Trophoblast cell (in vitro differentiated cells and primary cell): ENCODE measurements at regions not wholly inside any gene's neighbourhood (a gene's known extent, or its start where the extent isn't known, plus 50 kb on each side); places are given as distances from the start of the nearest gene placed in this dataset.

ENCODE experiments used
- DNase-seq, 2 donors: peaks; one replicate each; pipeline ENCODE4 v3.0.0-alpha.2; 2016
- H2AFZ ChIP-seq: 2 replicates; pipeline ENCODE4 v1.6.1; 2013; ENCODE audit warnings: low read length, moderate library complexity, mild to moderate bottlenecking; ENCODE audit not compliant: insufficient read depth, poor library complexity
- H2AK5ac ChIP-seq: 2 replicates; pipeline ENCODE4 v1.6.1; 2013; ENCODE audit warnings: mild to moderate bottlenecking, low read length
- H2BK120ac ChIP-seq: 2 replicates; pipeline ENCODE4 v1.6.1; 2013; ENCODE audit warnings: low read length, mild to moderate bottlenecking, moderate library complexity; ENCODE audit not compliant: insufficient read depth, poor library complexity
- H2BK12ac ChIP-seq: 2 replicates; pipeline ENCODE4 v1.6.1; 2013; ENCODE audit warnings: mild to moderate bottlenecking, low read length, moderate library complexity
- H2BK5ac ChIP-seq: 2 replicates; pipeline ENCODE4 v1.6.1; 2013; ENCODE audit warnings: low read length, low read depth, moderate library complexity, mild to moderate bottlenecking; ENCODE audit not compliant: poor library complexity
- H3K14ac ChIP-seq: 2 replicates; pipeline ENCODE4 v1.6.1; 2013; ENCODE audit warnings: mild to moderate bottlenecking, low read length
- H3K18ac ChIP-seq: 2 replicates; pipeline ENCODE4 v1.6.1; 2013; ENCODE audit warnings: mild to moderate bottlenecking, low read length
- H3K23ac ChIP-seq: 2 replicates; pipeline ENCODE4 v1.6.1; 2013; ENCODE audit warnings: low read length
- H3K27ac ChIP-seq: 2 replicates; pipeline ENCODE4 v1.5.1; 2013; ENCODE audit warnings: low read depth, mild to moderate bottlenecking, inconsistent platforms, low read length, moderate library complexity
- H3K27me3 ChIP-seq: 2 replicates; pipeline ENCODE4 v1.6.1; 2013; ENCODE audit warnings: inconsistent platforms, mild to moderate bottlenecking, low read length, moderate library complexity; ENCODE audit not compliant: insufficient read depth
- H3K36me3 ChIP-seq, 2 experiments: 1 replicate in 1 of 2; 2 replicates in 1 of 2; pipeline ENCODE4 v1.6.1; 2013; ENCODE audit warnings: low read length in 2 of 2, mild to moderate bottlenecking in 2 of 2, moderate library complexity in 1 of 2; ENCODE audit not compliant: insufficient read depth in 2 of 2, control insufficient read depth in 1 of 2
- H3K4ac ChIP-seq: 2 replicates; pipeline ENCODE4 v1.6.1; 2013; ENCODE audit warnings: low read depth, mild to moderate bottlenecking, low read length, moderate library complexity
- H3K4me1 ChIP-seq, 2 experiments: 1 replicate in 1 of 2; 2 replicates in 1 of 2; pipeline ENCODE4 v1.6.1; 2013; ENCODE audit warnings: low read length in 2 of 2, mild to moderate bottlenecking in 2 of 2, moderate library complexity in 1 of 2; ENCODE audit not compliant: insufficient read depth in 2 of 2, control insufficient read depth in 1 of 2
- H3K4me2 ChIP-seq: 2 replicates; pipeline ENCODE4 v1.6.1; 2013; ENCODE audit warnings: inconsistent platforms, mild to moderate bottlenecking, low read length, moderate library complexity
- H3K4me3 ChIP-seq: 2 replicates; pipeline ENCODE4 v1.5.1; 2013; ENCODE audit warnings: mild to moderate bottlenecking, low read depth, low read length, inconsistent platforms
- H3K79me1 ChIP-seq: one replicate; pipeline ENCODE4 v1.6.1; 2013; ENCODE audit warnings: low read length
- H3K79me2 ChIP-seq: 2 replicates; pipeline ENCODE4 v1.6.1; 2013; ENCODE audit warnings: low read length, mild to moderate bottlenecking; ENCODE audit not compliant: control insufficient read depth, insufficient read depth, poor library complexity
- H3K9ac ChIP-seq: 2 replicates; pipeline ENCODE4 v1.6.1; 2013; ENCODE audit warnings: mild to moderate bottlenecking, low read length
- H3K9me3 ChIP-seq: 2 replicates; pipeline ENCODE4 v1.6.1; 2013; ENCODE audit warnings: low read depth, mild to moderate bottlenecking, control low read depth, inconsistent platforms, low read length; ENCODE audit not compliant: insufficient read depth
- H4K12ac ChIP-seq: 2 replicates; pipeline ENCODE4 v1.6.1; 2013; ENCODE audit warnings: low read depth, mild to moderate bottlenecking, low read length, moderate library complexity
- H4K8ac ChIP-seq: 2 replicates; pipeline ENCODE4 v1.6.1; 2013; ENCODE audit warnings: low read depth, mild to moderate bottlenecking, low read length, moderate library complexity
- H4K91ac ChIP-seq: one replicate; pipeline ENCODE4 v1.6.1; 2013; ENCODE audit warnings: low read depth, mild to moderate bottlenecking, low read length, moderate library complexity
- WGBS: extraction: QIAGEN DNeasy Blood & Tissue Kit; methylation state at CpG from one replicate; pipeline ENCODE4 v1.1.7; 2013; ENCODE audit warnings: missing lambda C conversion rate; ENCODE audit not compliant: insufficient read length, insufficient coverage; ENCODE audit errors: extremely low coverage; 5-methylcytosine and 5-hydroxymethylcytosine counted together

GRCh38 chr7:21023841-21024484 lies 237.3 kb upstream of the SP8 start:
- Histone ChIP-seq H3K4me3 (no peak overlapping the region), H3K4ac (no peak overlapping the region), H2AFZ (no peak overlapping the region), H3K18ac (no peak overlapping the region), H3K27me3 (no peaks in the 10 kb centered on the region), H2BK120ac (no peak overlapping the region), H3K9me3 (no peaks in the 10 kb centered on the region), H3K4me1 (no peaks in the 10 kb centered on the region), H3K14ac (no peak overlapping the region), H2BK5ac (no peak overlapping the region), H4K12ac (no peak overlapping the region), H2BK12ac (no peak overlapping the region), H3K79me2 (no peaks in the 10 kb centered on the region), H2AK5ac (no peak overlapping the region), H4K91ac (no peak overlapping the region), H4K8ac (no peak overlapping the region), H3K9ac (no peak overlapping the region), H3K23ac (no peak overlapping the region), H3K4me2 (no peak overlapping the region), H3K79me1 (no peaks in the 10 kb centered on the region), H3K27ac (no peak overlapping the region), H3K36me3 (no peaks in the 10 kb centered on the region)
- DNase-seq: no peak
- no CpG with 5 or more reads among the region's 6 CpGs for WGBS

GRCh38 chr7:21024485-21024867 lies 237.8 kb upstream of the SP8 start:
- Histone ChIP-seq H3K27ac (no peak overlapping the region), H3K9me3 (no peaks in the 10 kb centered on the region), H3K9ac (no peak overlapping the region), H3K79me2 (no peaks in the 10 kb centered on the region), H4K91ac (no peak overlapping the region), H3K79me1 (no peaks in the 10 kb centered on the region), H4K12ac (no peak overlapping the region), H3K14ac (no peak overlapping the region), H3K4me1 (no peaks in the 10 kb centered on the region), H4K8ac (no peak overlapping the region), H2BK120ac (no peak overlapping the region), H3K36me3 (no peaks in the 10 kb centered on the region), H2AFZ (no peak overlapping the region), H2AK5ac (no peak overlapping the region), H2BK12ac (no peak overlapping the region), H3K4me3 (no peak overlapping the region), H3K27me3 (no peaks in the 10 kb centered on the region), H3K4me2 (no peak overlapping the region), H2BK5ac (no peak overlapping the region), H3K18ac (no peak overlapping the region), H3K23ac (no peak overlapping the region), H3K4ac (no peak overlapping the region)
- WGBS: no CpG with 5 or more reads among the region's 5 CpGs
- no peak for DNase-seq

- Histone ChIP-seq H3K4me3 (no peak overlapping the region), H3K9ac (no peak overlapping the region), H3K4ac (no peak overlapping the region), H4K8ac (no peak overlapping the region), H4K12ac (no peak overlapping the region), H3K36me3 (no peaks in the 10 kb centered on the region), H2AFZ (no peak overlapping the region), H3K23ac (no peak overlapping the region), H3K27me3 (no peaks in the 10 kb centered on the region), H2BK5ac (no peak overlapping the region), H3K14ac (no peak overlapping the region), H3K9me3 (no peaks in the 10 kb centered on the region), H4K91ac (no peak overlapping the region), H3K27ac (no peak overlapping the region), H3K4me2 (no peak overlapping the region), H3K18ac (no peak overlapping the region), H2AK5ac (no peak overlapping the region), H3K79me1 (no peaks in the 10 kb centered on the region), H3K4me1 (no peaks in the 10 kb centered on the region), H2BK120ac (no peak overlapping the region), H3K79me2 (no peaks in the 10 kb centered on the region), H2BK12ac (no peak overlapping the region)
- DNase-seq: peak in 1 of 2 donors; percentile 26
- no CpG with 5 or more reads among the region's 13 CpGs for WGBS
These were observed 241.5 kb upstream of the SP8 start for GRCh38 chr7:21028186-21028585.

GRCh38 chr7:21028599-21028998 lies 241.9 kb upstream of the SP8 start:
- WGBS: no CpG with 5 or more reads among the region's 3 CpGs
- Histone ChIP-seq H3K4me1 (no peaks in the 10 kb centered on the region), H3K4me3 (no peak overlapping the region), H4K8ac (no peak overlapping the region), H2BK12ac (no peak overlapping the region), H3K79me1 (no peaks in the 10 kb centered on the region), H3K79me2 (no peaks in the 10 kb centered on the region), H3K18ac (no peak overlapping the region), H3K9ac (no peak overlapping the region), H3K23ac (no peak overlapping the region), H2AFZ (no peak overlapping the region), H3K9me3 (no peaks in the 10 kb centered on the region), H3K27me3 (no peaks in the 10 kb centered on the region), H4K12ac (no peak overlapping the region), H3K27ac (no peak overlapping the region), H2BK5ac (no peak overlapping the region), H4K91ac (no peak overlapping the region), H3K4ac (no peak overlapping the region), H2AK5ac (no peak overlapping the region), H3K4me2 (no peak overlapping the region), H3K36me3 (no peaks in the 10 kb centered on the region), H2BK120ac (no peak overlapping the region), H3K14ac (no peak overlapping the region)
- no peak for DNase-seq
